ENCODE measurements at regions not wholly inside any gene's neighbourhood (a gene's known extent, or its start where the extent isn't known, plus 50 kb on each side); places are given as distances from the start of the nearest gene placed in this dataset.

GRCh38 chr13:111852725-111853518, 214.0 kb upstream of the SOX1 start:
- H3K79me2 ChIP-seq (ENCODE audit: insufficient read depth), result no peaks in the 10 kb centered on the region
- ChIA-PET CTCF (no interaction called here), POLR2A (no interaction called here)
- no peaks in the 10 kb centered on the region for H3K4me1 ChIP-seq (ENCODE audit: control insufficient read depth in 1 of 2, insufficient read depth in 2 of 2, low read depth in 1 of 2, low read length in 1 of 2)
- no peak overlapping the region for H3K9ac ChIP-seq
- H4K20me1 ChIP-seq (ENCODE audit: insufficient read depth), result no peaks in the 10 kb centered on the region
- no peak for DNase-seq
- H3K9me2 ChIP-seq, result no peaks in the 10 kb centered on the region
- H3K9me3 ChIP-seq, result no peaks in the 10 kb centered on the region
- TF ChIP-seq EP300 (IDR thresholded peaks at IDR 0.05; ENCODE audit: borderline replicate concordance in 1 of 2, low read depth in 1 of 2, low read length in 1 of 2) (no peak), POLR2AphosphoS5 (IDR thresholded peaks at IDR 0.05; ENCODE audit: low read depth, low read length) (no peak), MAX (IDR thresholded peaks at IDR 0.05; ENCODE audit: low read depth) (no peak), GATA2 (CRISPR knock-in tag; IDR thresholded peaks at IDR 0.05) (no peak), TAF1 (IDR thresholded peaks at IDR 0.05; ENCODE audit: borderline replicate concordance, low read depth, low read length) (no peak), TCF12 (IDR thresholded peaks at IDR 0.05) (no peak)
- TF ChIP-seq, protein P1, sequence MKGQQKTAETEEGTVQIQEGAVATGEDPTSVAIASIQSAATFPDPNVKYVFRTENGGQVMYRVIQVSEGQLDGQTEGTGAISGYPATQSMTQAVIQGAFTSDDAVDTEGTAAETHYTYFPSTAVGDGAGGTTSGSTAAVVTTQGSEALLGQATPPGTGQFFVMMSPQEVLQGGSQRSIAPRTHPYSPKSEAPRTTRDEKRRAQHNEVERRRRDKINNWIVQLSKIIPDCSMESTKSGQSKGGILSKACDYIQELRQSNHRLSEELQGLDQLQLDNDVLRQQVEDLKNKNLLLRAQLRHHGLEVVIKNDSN (IDR thresholded peaks at IDR 0.05; ENCODE audit: borderline replicate concordance, low read depth), result no peak
- TF ChIP-seq, protein P2, sequence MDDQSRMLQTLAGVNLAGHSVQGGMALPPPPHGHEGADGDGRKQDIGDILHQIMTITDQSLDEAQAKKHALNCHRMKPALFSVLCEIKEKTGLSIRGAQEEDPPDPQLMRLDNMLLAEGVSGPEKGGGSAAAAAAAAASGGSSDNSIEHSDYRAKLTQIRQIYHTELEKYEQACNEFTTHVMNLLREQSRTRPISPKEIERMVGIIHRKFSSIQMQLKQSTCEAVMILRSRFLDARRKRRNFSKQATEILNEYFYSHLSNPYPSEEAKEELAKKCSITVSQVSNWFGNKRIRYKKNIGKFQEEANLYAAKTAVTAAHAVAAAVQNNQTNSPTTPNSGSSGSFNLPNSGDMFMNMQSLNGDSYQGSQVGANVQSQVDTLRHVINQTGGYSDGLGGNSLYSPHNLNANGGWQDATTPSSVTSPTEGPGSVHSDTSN (IDR thresholded peaks at IDR 0.05), result no peak
- H3K4me3 ChIP-seq (ENCODE audit: low read depth in 2 of 2, low read length in 1 of 2), result no peak overlapping the region
- WGBS (ENCODE audit: low lambda C conversion rate), result 11% methylated on average over 11 of the region's 23 CpGs
- no peak overlapping the region for H3K27ac ChIP-seq (ENCODE audit: low read depth in 2 of 2, low read length in 1 of 2)
- no peaks in the 10 kb centered on the region for H3K27me3 ChIP-seq (ENCODE audit: insufficient read depth)
- H2AFZ ChIP-seq (ENCODE audit: low read depth), result no peak overlapping the region
- no peak overlapping the region for H3K4me2 ChIP-seq
- H3F3A ChIP-seq (replicated peaks; ENCODE audit: insufficient read depth), result no peaks in the 10 kb centered on the region
- H3K36me3 ChIP-seq (replicated peaks in 1 of 2; ENCODE audit: control insufficient read depth in 1 of 2, insufficient read depth in 2 of 2, low read length in 1 of 2), result no peaks in the 10 kb centered on the region

- Histone ChIP-seq H2AFZ (ENCODE audit: low read depth) (no peak overlapping the region), H3K36me3 (replicated peaks in 1 of 2; ENCODE audit: control insufficient read depth in 1 of 2, insufficient read depth in 2 of 2, low read length in 1 of 2) (no peaks in the 10 kb centered on the region), H3K4me1 (ENCODE audit: control insufficient read depth in 1 of 2, insufficient read depth in 2 of 2, low read depth in 1 of 2, low read length in 1 of 2) (no peaks in the 10 kb centered on the region), H4K20me1 (ENCODE audit: insufficient read depth) (no peaks in the 10 kb centered on the region), H3K9ac (no peak overlapping the region), H3K27ac (ENCODE audit: low read depth in 2 of 2, low read length in 1 of 2) (no peak overlapping the region), H3K9me2 (no peaks in the 10 kb centered on the region), H3K4me3 (ENCODE audit: low read depth in 2 of 2, low read length in 1 of 2) (no peak overlapping the region), H3K4me2 (no peak overlapping the region), H3F3A (replicated peaks; ENCODE audit: insufficient read depth) (no peaks in the 10 kb centered on the region), H3K79me2 (ENCODE audit: insufficient read depth) (no peaks in the 10 kb centered on the region), H3K27me3 (ENCODE audit: insufficient read depth) (no peaks in the 10 kb centered on the region), H3K9me3 (no peaks in the 10 kb centered on the region)
- ChIA-PET CTCF (no interaction called here), POLR2A (no interaction called here)
- 0% methylated on average over 12 of the region's 12 CpGs for WGBS (ENCODE audit: low lambda C conversion rate)
- no peak for DNase-seq
- TF ChIP-seq FOXJ3 (CRISPR knock-in tag; IDR thresholded peaks at IDR 0.05) (no peak), RCOR1 (IDR thresholded peaks at IDR 0.05; ENCODE audit: low read length) (no peak), NFIC (IDR thresholded peaks at IDR 0.05; ENCODE audit: borderline replicate concordance) (no peak), FOSL2 (IDR thresholded peaks at IDR 0.05; ENCODE audit: borderline replicate concordance, low read depth) (no peak), SMC3 (IDR thresholded peaks at IDR 0.05; ENCODE audit: low read depth, low read length) (no peak), TAF1 (IDR thresholded peaks at IDR 0.05; ENCODE audit: borderline replicate concordance, low read depth, low read length) (no peak), RFX5 (IDR thresholded peaks at IDR 0.05; ENCODE audit: low read length) (no peak), EP300 (IDR thresholded peaks at IDR 0.05; ENCODE audit: borderline replicate concordance in 1 of 2, low read depth in 1 of 2, low read length in 1 of 2) (no peak), ELF1 (IDR thresholded peaks at IDR 0.05) (no peak), NRF1 (IDR thresholded peaks at IDR 0.05; ENCODE audit: low read depth, low read length) (no peak)
- TF ChIP-seq, protein P2 (IDR thresholded peaks at IDR 0.05), result no peak
Measured at GRCh38 chr13:111853721-111854120, 213.2 kb upstream of the SOX1 start.

All from SK-N-SH (cell line).